HepG2 (cell line): ENCODE measurements at regions not wholly inside any gene's neighbourhood (a gene's known extent, or its start where the extent isn't known, plus 50 kb on each side); places are given as distances from the start of the nearest gene placed in this dataset.

Source experiments
- EP300 ChIP-seq, 3 experiments: sonication (generic) in 1 of 3; formaldehyde crosslinking in 1 of 3; IDR thresholded peaks; 2 replicates each; pipeline versions ENCODE4 v1.5.1 to v1.6.1; 2011 to 2020; ENCODE audit warnings: low read depth in 2 of 3, low read length in 2 of 3, borderline replicate concordance in 1 of 3, improper control_type of control experiment in 1 of 3, mild to moderate bottlenecking in 1 of 3, missing genetic modification reagents in 1 of 3, moderate library complexity in 1 of 3
- EZH2 ChIP-seq: conservative IDR thresholded peaks from 2 replicates; pipeline ENCODE4 v1.6.1; 2012; ENCODE audit warnings: mild to moderate bottlenecking, low read depth, low read length, moderate library complexity
- ZNF530 ChIP-seq: sonication (generic); formaldehyde crosslinking; IDR thresholded peaks from 2 replicates; pipeline ENCODE4 v1.5.0; 2020; ENCODE audit warnings: low read depth, mild to moderate bottlenecking, missing genetic modification reagents
- TF ChIP-seq, protein P1 (sequence below): sonication (generic); formaldehyde crosslinking; IDR thresholded peaks from 2 replicates; pipeline ENCODE4 v1.5.0; 2020; ENCODE audit warnings: mild to moderate bottlenecking, missing genetic modification reagents, moderate library complexity
- TF ChIP-seq, protein P2 (sequence below): sonication (generic); formaldehyde crosslinking; IDR thresholded peaks from 2 replicates; pipeline ENCODE4 v1.8.1; 2022; ENCODE audit warnings: low read depth, mild to moderate bottlenecking, missing genetic modification reagents
- TF ChIP-seq, protein P3 (sequence below): sonication (generic); formaldehyde crosslinking; IDR thresholded peaks from 2 replicates; pipeline ENCODE4 v1.4.0; 2020; ENCODE audit warnings: missing genetic modification reagents

DNA sequence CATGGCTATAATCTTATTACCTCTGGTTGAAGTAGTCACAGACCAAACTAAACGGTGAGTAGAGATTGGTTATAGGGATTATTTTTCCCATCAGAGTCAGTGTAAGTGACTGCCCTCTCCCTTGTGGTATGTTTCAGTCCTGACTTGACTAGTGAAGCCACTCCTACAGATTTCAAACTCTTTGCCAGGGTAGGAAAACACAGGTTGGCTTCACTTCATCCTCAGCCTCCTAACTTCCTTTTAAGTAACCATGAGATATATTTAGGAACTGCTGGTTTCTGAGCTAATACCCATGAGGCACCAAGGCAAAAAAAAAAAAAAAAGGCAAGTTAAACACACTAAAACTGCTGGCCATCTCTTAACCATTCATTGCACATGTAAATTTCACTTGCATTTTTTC is 349.2 kb upstream of the MCTP2 start:
- TF ChIP-seq EP300 (IDR thresholded peaks at IDR 0.05; ENCODE audit: low read depth in 2 of 2, low read length in 2 of 2) (no peak), EP300 (CRISPR knock-in tag; IDR thresholded peaks at IDR 0.05; ENCODE audit: borderline replicate concordance) (no peak), ZNF530 (CRISPR knock-in tag) (no peak), EZH2 (no peak)
- TF ChIP-seq, protein P1, sequence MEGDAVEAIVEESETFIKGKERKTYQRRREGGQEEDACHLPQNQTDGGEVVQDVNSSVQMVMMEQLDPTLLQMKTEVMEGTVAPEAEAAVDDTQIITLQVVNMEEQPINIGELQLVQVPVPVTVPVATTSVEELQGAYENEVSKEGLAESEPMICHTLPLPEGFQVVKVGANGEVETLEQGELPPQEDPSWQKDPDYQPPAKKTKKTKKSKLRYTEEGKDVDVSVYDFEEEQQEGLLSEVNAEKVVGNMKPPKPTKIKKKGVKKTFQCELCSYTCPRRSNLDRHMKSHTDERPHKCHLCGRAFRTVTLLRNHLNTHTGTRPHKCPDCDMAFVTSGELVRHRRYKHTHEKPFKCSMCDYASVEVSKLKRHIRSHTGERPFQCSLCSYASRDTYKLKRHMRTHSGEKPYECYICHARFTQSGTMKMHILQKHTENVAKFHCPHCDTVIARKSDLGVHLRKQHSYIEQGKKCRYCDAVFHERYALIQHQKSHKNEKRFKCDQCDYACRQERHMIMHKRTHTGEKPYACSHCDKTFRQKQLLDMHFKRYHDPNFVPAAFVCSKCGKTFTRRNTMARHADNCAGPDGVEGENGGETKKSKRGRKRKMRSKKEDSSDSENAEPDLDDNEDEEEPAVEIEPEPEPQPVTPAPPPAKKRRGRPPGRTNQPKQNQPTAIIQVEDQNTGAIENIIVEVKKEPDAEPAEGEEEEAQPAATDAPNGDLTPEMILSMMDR (CRISPR knock-in tag): no peak
- TF ChIP-seq, protein P2, sequence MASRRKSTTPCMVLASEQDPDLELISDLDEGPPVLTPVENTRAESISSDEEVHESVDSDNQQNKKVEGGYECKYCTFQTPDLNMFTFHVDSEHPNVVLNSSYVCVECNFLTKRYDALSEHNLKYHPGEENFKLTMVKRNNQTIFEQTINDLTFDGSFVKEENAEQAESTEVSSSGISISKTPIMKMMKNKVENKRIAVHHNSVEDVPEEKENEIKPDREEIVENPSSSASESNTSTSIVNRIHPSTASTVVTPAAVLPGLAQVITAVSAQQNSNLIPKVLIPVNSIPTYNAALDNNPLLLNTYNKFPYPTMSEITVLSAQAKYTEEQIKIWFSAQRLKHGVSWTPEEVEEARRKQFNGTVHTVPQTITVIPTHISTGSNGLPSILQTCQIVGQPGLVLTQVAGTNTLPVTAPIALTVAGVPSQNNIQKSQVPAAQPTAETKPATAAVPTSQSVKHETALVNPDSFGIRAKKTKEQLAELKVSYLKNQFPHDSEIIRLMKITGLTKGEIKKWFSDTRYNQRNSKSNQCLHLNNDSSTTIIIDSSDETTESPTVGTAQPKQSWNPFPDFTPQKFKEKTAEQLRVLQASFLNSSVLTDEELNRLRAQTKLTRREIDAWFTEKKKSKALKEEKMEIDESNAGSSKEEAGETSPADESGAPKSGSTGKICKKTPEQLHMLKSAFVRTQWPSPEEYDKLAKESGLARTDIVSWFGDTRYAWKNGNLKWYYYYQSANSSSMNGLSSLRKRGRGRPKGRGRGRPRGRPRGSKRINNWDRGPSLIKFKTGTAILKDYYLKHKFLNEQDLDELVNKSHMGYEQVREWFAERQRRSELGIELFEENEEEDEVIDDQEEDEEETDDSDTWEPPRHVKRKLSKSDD (CRISPR knock-in tag): no peak
- TF ChIP-seq, protein P3, sequence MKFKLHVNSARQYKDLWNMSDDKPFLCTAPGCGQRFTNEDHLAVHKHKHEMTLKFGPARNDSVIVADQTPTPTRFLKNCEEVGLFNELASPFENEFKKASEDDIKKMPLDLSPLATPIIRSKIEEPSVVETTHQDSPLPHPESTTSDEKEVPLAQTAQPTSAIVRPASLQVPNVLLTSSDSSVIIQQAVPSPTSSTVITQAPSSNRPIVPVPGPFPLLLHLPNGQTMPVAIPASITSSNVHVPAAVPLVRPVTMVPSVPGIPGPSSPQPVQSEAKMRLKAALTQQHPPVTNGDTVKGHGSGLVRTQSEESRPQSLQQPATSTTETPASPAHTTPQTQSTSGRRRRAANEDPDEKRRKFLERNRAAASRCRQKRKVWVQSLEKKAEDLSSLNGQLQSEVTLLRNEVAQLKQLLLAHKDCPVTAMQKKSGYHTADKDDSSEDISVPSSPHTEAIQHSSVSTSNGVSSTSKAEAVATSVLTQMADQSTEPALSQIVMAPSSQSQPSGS (CRISPR knock-in tag): no peak
